ENCODE measurements at regions not wholly inside any gene's neighbourhood (a gene's known extent, or its start where the extent isn't known, plus 50 kb on each side); places are given as distances from the start of the nearest gene placed in this dataset.

- Histone ChIP-seq H3K36me3 (ENCODE audit: insufficient read depth, low read length) (no peaks in the 10 kb centered on the region), H3K27me3 (ENCODE audit: low read length) (no peaks in the 10 kb centered on the region), H3K9me2 (replicated peaks; ENCODE audit: insufficient read depth, low read length) (no peaks in the 10 kb centered on the region), H4K20me1 (ENCODE audit: insufficient read depth, low read depth, low read length) (no peaks in the 10 kb centered on the region), H3K27ac (ENCODE audit: low read length) (no peak overlapping the region), H3K4me2 (ENCODE audit: low read depth, low read length, poor library complexity, severe bottlenecking) (no peak overlapping the region), H2AFZ (ENCODE audit: low read length) (no peak overlapping the region), H3K9ac (ENCODE audit: low read length) (no peak overlapping the region), H3K79me2 (ENCODE audit: low read length) (no peaks in the 10 kb centered on the region), H3K9me3 (ENCODE audit: low read length) (no peaks in the 10 kb centered on the region), H3K4me1 (ENCODE audit: low read length) (no peaks in the 10 kb centered on the region), H3K4me3 (ENCODE audit: low read length) (no peak overlapping the region)
- no peak for DNase-seq
Observed at GRCh38 chr2:151197184-151198108, 64.2 kb downstream of the RBM43 start.

GRCh38 chr2:151193576-151193975 lies 68.1 kb downstream of the RBM43 start:
- H3K4me2 ChIP-seq (ENCODE audit: low read depth, low read length, poor library complexity, severe bottlenecking) = no peak overlapping the region
- DNase-seq = no peak
- no peaks in the 10 kb centered on the region for H3K9me3 ChIP-seq (ENCODE audit: low read length)
- H3K9ac ChIP-seq (ENCODE audit: low read length) = no peak overlapping the region
- H3K4me3 ChIP-seq (ENCODE audit: low read length) = no peak overlapping the region
- H2AFZ ChIP-seq (ENCODE audit: low read length) = no peak overlapping the region
- H3K9me2 ChIP-seq (replicated peaks; ENCODE audit: insufficient read depth, low read length) = no peaks in the 10 kb centered on the region
- no peak overlapping the region for H3K27ac ChIP-seq (ENCODE audit: low read length)
- no peaks in the 10 kb centered on the region for H3K79me2 ChIP-seq (ENCODE audit: low read length)
- H4K20me1 ChIP-seq (ENCODE audit: insufficient read depth, low read depth, low read length) = no peaks in the 10 kb centered on the region
- H3K4me1 ChIP-seq (ENCODE audit: low read length) = no peaks in the 10 kb centered on the region
- H3K27me3 ChIP-seq (ENCODE audit: low read length) = no peaks in the 10 kb centered on the region
- H3K36me3 ChIP-seq (ENCODE audit: insufficient read depth, low read length) = no peaks in the 10 kb centered on the region

- Histone ChIP-seq H3K9me3 (ENCODE audit: low read length) (no peaks in the 10 kb centered on the region), H3K9ac (ENCODE audit: low read length) (no peak overlapping the region), H3K27ac (ENCODE audit: low read length) (no peak overlapping the region), H3K4me3 (ENCODE audit: low read length) (no peak overlapping the region), H3K36me3 (ENCODE audit: insufficient read depth, low read length) (no peaks in the 10 kb centered on the region), H4K20me1 (ENCODE audit: insufficient read depth, low read depth, low read length) (no peaks in the 10 kb centered on the region), H3K79me2 (ENCODE audit: low read length) (no peaks in the 10 kb centered on the region), H3K4me1 (ENCODE audit: low read length) (no peaks in the 10 kb centered on the region), H3K9me2 (replicated peaks; ENCODE audit: insufficient read depth, low read length) (no peaks in the 10 kb centered on the region), H3K27me3 (ENCODE audit: low read length) (no peaks in the 10 kb centered on the region), H3K4me2 (ENCODE audit: low read depth, low read length, poor library complexity, severe bottlenecking) (no peak overlapping the region), H2AFZ (ENCODE audit: low read length) (no peak overlapping the region)
- no peak for DNase-seq
Observed at GRCh38 chr2:151192681-151193080, 69.0 kb downstream of the RBM43 start.

GRCh38 chr2:151191001-151191400 lies 70.7 kb downstream of the RBM43 start:
- Histone ChIP-seq H3K9me3 (ENCODE audit: low read length) (no peaks in the 10 kb centered on the region), H3K9ac (ENCODE audit: low read length) (no peak overlapping the region), H3K4me3 (ENCODE audit: low read length) (no peak overlapping the region), H2AFZ (ENCODE audit: low read length) (no peak overlapping the region), H3K4me1 (ENCODE audit: low read length) (no peaks in the 10 kb centered on the region), H3K9me2 (replicated peaks; ENCODE audit: insufficient read depth, low read length) (no peaks in the 10 kb centered on the region), H4K20me1 (ENCODE audit: insufficient read depth, low read depth, low read length) (no peaks in the 10 kb centered on the region), H3K4me2 (ENCODE audit: low read depth, low read length, poor library complexity, severe bottlenecking) (no peak overlapping the region), H3K79me2 (ENCODE audit: low read length) (no peaks in the 10 kb centered on the region), H3K36me3 (ENCODE audit: insufficient read depth, low read length) (no peaks in the 10 kb centered on the region), H3K27ac (ENCODE audit: low read length) (no peak overlapping the region), H3K27me3 (ENCODE audit: low read length) (no peaks in the 10 kb centered on the region)
- no peak for DNase-seq

GRCh38 chr2:151189125-151189524 lies 72.5 kb downstream of the RBM43 start:
- H3K9me2 ChIP-seq (replicated peaks; ENCODE audit: insufficient read depth, low read length) = no peaks in the 10 kb centered on the region
- H3K4me1 ChIP-seq (ENCODE audit: low read length) = no peaks in the 10 kb centered on the region
- H3K4me2 ChIP-seq (ENCODE audit: low read depth, low read length, poor library complexity, severe bottlenecking) = no peak overlapping the region
- no peak overlapping the region for H2AFZ ChIP-seq (ENCODE audit: low read length)
- H3K9ac ChIP-seq (ENCODE audit: low read length) = no peak overlapping the region
- no peaks in the 10 kb centered on the region for H3K27me3 ChIP-seq (ENCODE audit: low read length)
- H3K4me3 ChIP-seq (ENCODE audit: low read length) = no peak overlapping the region
- H3K27ac ChIP-seq (ENCODE audit: low read length) = no peak overlapping the region
- H4K20me1 ChIP-seq (ENCODE audit: insufficient read depth, low read depth, low read length) = no peaks in the 10 kb centered on the region
- H3K36me3 ChIP-seq (ENCODE audit: insufficient read depth, low read length) = no peaks in the 10 kb centered on the region
- no peaks in the 10 kb centered on the region for H3K9me3 ChIP-seq (ENCODE audit: low read length)
- no peaks in the 10 kb centered on the region for H3K79me2 ChIP-seq (ENCODE audit: low read length)
- no peak for DNase-seq

GRCh38 chr2:151186011-151186410 lies 75.7 kb downstream of the RBM43 start:
- H3K27ac ChIP-seq (ENCODE audit: low read length) = no peak overlapping the region
- DNase-seq = no peak
- H3K4me1 ChIP-seq (ENCODE audit: low read length) = no peaks in the 10 kb centered on the region
- no peak overlapping the region for H3K9ac ChIP-seq (ENCODE audit: low read length)
- no peaks in the 10 kb centered on the region for H3K9me3 ChIP-seq (ENCODE audit: low read length)
- H3K36me3 ChIP-seq (ENCODE audit: insufficient read depth, low read length) = no peaks in the 10 kb centered on the region
- no peaks in the 10 kb centered on the region for H4K20me1 ChIP-seq (ENCODE audit: insufficient read depth, low read depth, low read length)
- no peak overlapping the region for H2AFZ ChIP-seq (ENCODE audit: low read length)
- no peaks in the 10 kb centered on the region for H3K27me3 ChIP-seq (ENCODE audit: low read length)
- H3K4me2 ChIP-seq (ENCODE audit: low read depth, low read length, poor library complexity, severe bottlenecking) = no peak overlapping the region
- H3K4me3 ChIP-seq (ENCODE audit: low read length) = no peak overlapping the region
- no peaks in the 10 kb centered on the region for H3K79me2 ChIP-seq (ENCODE audit: low read length)
- H3K9me2 ChIP-seq (replicated peaks; ENCODE audit: insufficient read depth, low read length) = no peaks in the 10 kb centered on the region

- H3K4me2 ChIP-seq (ENCODE audit: low read depth, low read length, poor library complexity, severe bottlenecking) = no peak overlapping the region
- no peak overlapping the region for H3K9ac ChIP-seq (ENCODE audit: low read length)
- H3K4me1 ChIP-seq (ENCODE audit: low read length) = no peaks in the 10 kb centered on the region
- H3K9me3 ChIP-seq (ENCODE audit: low read length) = no peaks in the 10 kb centered on the region
- no peak overlapping the region for H2AFZ ChIP-seq (ENCODE audit: low read length)
- peaks cover 2% of the 10 kb centered on the region; the same call in 1 of the 2 replicates for H3K27me3 ChIP-seq (ENCODE audit: low read length)
- H3K4me3 ChIP-seq (ENCODE audit: low read length) = no peak overlapping the region
- no peaks in the 10 kb centered on the region for H3K79me2 ChIP-seq (ENCODE audit: low read length)
- no peak for DNase-seq
- H3K9me2 ChIP-seq (replicated peaks; ENCODE audit: insufficient read depth, low read length) = no peaks in the 10 kb centered on the region
- H3K27ac ChIP-seq (ENCODE audit: low read length) = no peak overlapping the region
- H4K20me1 ChIP-seq (ENCODE audit: insufficient read depth, low read depth, low read length) = no peaks in the 10 kb centered on the region
- no peaks in the 10 kb centered on the region for H3K36me3 ChIP-seq (ENCODE audit: insufficient read depth, low read length)
Observed at GRCh38 chr2:151182899-151183809, 78.5 kb downstream of the RBM43 start.

- Histone ChIP-seq H3K4me1 (ENCODE audit: low read length) (no peaks in the 10 kb centered on the region), H3K27me3 (ENCODE audit: low read length) (peaks cover 2% of the 10 kb centered on the region; the same call in 1 of the 2 replicates), H3K4me2 (ENCODE audit: low read depth, low read length, poor library complexity, severe bottlenecking) (no peak overlapping the region), H3K27ac (ENCODE audit: low read length) (no peak overlapping the region), H3K9me3 (ENCODE audit: low read length) (no peaks in the 10 kb centered on the region), H3K9me2 (replicated peaks; ENCODE audit: insufficient read depth, low read length) (no peaks in the 10 kb centered on the region), H3K4me3 (ENCODE audit: low read length) (no peak overlapping the region), H3K9ac (ENCODE audit: low read length) (no peak overlapping the region), H3K36me3 (ENCODE audit: insufficient read depth, low read length) (no peaks in the 10 kb centered on the region), H2AFZ (ENCODE audit: low read length) (no peak overlapping the region), H4K20me1 (ENCODE audit: insufficient read depth, low read depth, low read length) (no peaks in the 10 kb centered on the region), H3K79me2 (ENCODE audit: low read length) (no peaks in the 10 kb centered on the region)
- no peak for DNase-seq
Observed at GRCh38 chr2:151182396-151182795, 79.3 kb downstream of the RBM43 start.
